Chondrocyte (in vitro differentiated cells): ENCODE measurements at regions not wholly inside any gene's neighbourhood (a gene's known extent, or its start where the extent isn't known, plus 50 kb on each side); places are given as distances from the start of the nearest gene placed in this dataset.

Experiments
- DNase-seq: peaks from one replicate; pipeline ENCODE4 v3.0.0; 2021; ENCODE audit warnings: mixed read lengths, low spot score
- H3K27ac Mint-ChIP-seq: one replicate; pipeline ENCODE4 v1.8.0; 2021; ENCODE audit warnings: mild to moderate bottlenecking, moderate library complexity, mixed read lengths; ENCODE audit not compliant: unreplicated experiment
- H3K27me3 Mint-ChIP-seq: 2 replicates; pipeline ENCODE4 v1.8.0; 2021; ENCODE audit warnings: low read depth, mixed read lengths
- H3K36me3 Mint-ChIP-seq: 2 replicates; pipeline ENCODE4 v1.8.0; 2021; ENCODE audit warnings: low read depth, mixed read lengths
- H3K4me1 Mint-ChIP-seq: 2 replicates; pipeline ENCODE4 v1.8.0; 2021; ENCODE audit warnings: low read depth, mild to moderate bottlenecking, mixed read lengths
- H3K4me3 Mint-ChIP-seq: one replicate; pipeline ENCODE4 v1.8.0; 2021; ENCODE audit warnings: mild to moderate bottlenecking, moderate library complexity, mixed read lengths; ENCODE audit not compliant: unreplicated experiment
- H3K9me3 Mint-ChIP-seq: 2 replicates; pipeline ENCODE4 v1.8.0; 2021; ENCODE audit warnings: low read depth, mixed read lengths
- CTCF ChIP-seq: fragments of 200-600 bp; sonication (generic); IDR thresholded peaks from 2 replicates; pipeline ENCODE4 v1.5.0; 2021; ENCODE audit warnings: antibody characterized with exemption, mild to moderate bottlenecking, moderate library complexity

DNA sequence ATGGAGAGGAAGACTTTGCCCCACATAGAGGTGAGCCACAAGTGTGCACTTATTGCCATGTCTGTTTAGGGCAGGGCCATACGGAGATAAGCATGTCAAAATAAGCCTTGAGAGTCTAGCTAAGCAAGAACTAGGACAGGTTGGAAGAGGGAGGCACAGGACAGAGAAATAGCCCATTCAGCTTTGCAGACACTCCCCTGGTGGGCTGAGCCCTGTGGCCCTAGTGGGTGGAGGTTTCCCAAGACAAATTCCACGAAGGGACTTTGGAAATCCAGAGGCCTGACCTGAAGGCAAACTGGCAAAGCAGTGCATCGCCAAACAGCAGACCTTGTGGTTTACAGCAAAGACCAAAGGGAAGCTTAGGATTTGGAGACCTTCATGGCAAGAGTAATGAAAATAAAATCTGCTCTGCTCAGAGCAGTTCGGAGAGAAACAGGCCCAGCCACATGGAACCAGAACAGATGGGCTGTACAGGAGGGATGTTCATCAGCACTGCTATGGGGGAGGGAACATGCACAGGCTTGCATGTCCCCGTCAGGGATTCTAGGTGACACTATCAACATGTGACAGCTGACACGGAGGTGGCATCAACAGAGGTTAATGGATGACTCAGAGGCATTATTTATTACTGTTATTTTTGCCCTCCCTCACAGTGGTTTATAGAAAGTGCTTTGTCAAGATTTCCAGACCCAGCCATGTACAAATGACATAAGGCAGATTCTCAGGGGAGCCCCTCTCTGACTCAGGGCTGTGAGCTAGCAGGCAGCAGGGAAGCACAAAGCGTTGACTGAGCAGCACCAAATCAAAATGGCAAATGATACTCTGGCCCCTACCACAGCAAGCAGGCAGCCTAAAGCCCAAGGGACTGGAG lies 90.1 kb upstream of the IRF2BP2 start:
- H3K36me3 Mint-ChIP-seq, result peaks cover 2% of the 10 kb centered on the region

GRCh38 chr1:234698686-234699085 lies 88.7 kb upstream of the IRF2BP2 start:
- Mint-ChIP-seq H3K36me3 (no peaks in the 10 kb centered on the region), H3K4me3 (no peak overlapping the region), H3K9me3 (no peaks in the 10 kb centered on the region), H3K27ac (no peak overlapping the region), H3K4me1 (peaks cover 14% of the 10 kb centered on the region), H3K27me3 (no peaks in the 10 kb centered on the region)
- no peak for DNase-seq
- TF ChIP-seq CTCF, result no peak

More for the DNA sequence above, 90.1 kb upstream of the IRF2BP2 start:
- Mint-ChIP-seq H3K4me1 (peaks cover 14% of the 10 kb centered on the region), H3K27ac (peak overlapping the region; percentile 52), H3K9me3 (no peaks in the 10 kb centered on the region), H3K27me3 (peaks cover 3% of the 10 kb centered on the region), H3K4me3 (no peak overlapping the region)
- no peak for TF ChIP-seq CTCF
- DNase-seq, result no peak

GRCh38 chr1:234697741-234698140 lies 87.8 kb upstream of the IRF2BP2 start:
- Mint-ChIP-seq H3K4me3 (no peak overlapping the region), H3K4me1 (peaks cover 14% of the 10 kb centered on the region), H3K9me3 (no peaks in the 10 kb centered on the region), H3K36me3 (no peaks in the 10 kb centered on the region), H3K27me3 (no peaks in the 10 kb centered on the region), H3K27ac (no peak overlapping the region)
- TF ChIP-seq CTCF, result no peak
- DNase-seq, result no peak

- DNase-seq, result no peak
- peaks cover 14% of the 10 kb centered on the region for H3K4me1 Mint-ChIP-seq
- H3K27ac Mint-ChIP-seq, result no peak overlapping the region
- H3K9me3 Mint-ChIP-seq, result no peaks in the 10 kb centered on the region
- H3K36me3 Mint-ChIP-seq, result no peaks in the 10 kb centered on the region
- no peak for TF ChIP-seq CTCF
- H3K27me3 Mint-ChIP-seq, result no peaks in the 10 kb centered on the region
- H3K4me3 Mint-ChIP-seq, result no peak overlapping the region
These were observed 87.0 kb upstream of the IRF2BP2 start for GRCh38 chr1:234697015-234697414.

- Mint-ChIP-seq H3K4me3 (no peak overlapping the region), H3K4me1 (peaks cover 14% of the 10 kb centered on the region), H3K27ac (no peak overlapping the region), H3K36me3 (no peaks in the 10 kb centered on the region), H3K27me3 (no peaks in the 10 kb centered on the region), H3K9me3 (no peaks in the 10 kb centered on the region)
- no peak for DNase-seq
- TF ChIP-seq CTCF, result no peak
These were observed 86.2 kb upstream of the IRF2BP2 start for GRCh38 chr1:234696148-234696576.
